GM10266 (cell line): ENCODE measurements at regions not wholly inside any gene's neighbourhood (a gene's known extent, or its start where the extent isn't known, plus 50 kb on each side); places are given as distances from the start of the nearest gene placed in this dataset.

ENCODE experiments used
- DNase-seq: peaks from one replicate; pipeline ENCODE4 v3.0.0; 2012; ENCODE audit errors: extremely low spot score
- CTCF ChIP-seq: IDR thresholded peaks from 2 replicates; pipeline ENCODE4 v1.5.1; 2012; ENCODE audit warnings: mild to moderate bottlenecking, low read depth; ENCODE audit not compliant: control insufficient read depth, insufficient read depth; ENCODE audit errors: missing control alignments

- DNase-seq = no peak
- no peak for TF ChIP-seq CTCF
Observed at GRCh38 chr13:80284290-80284689, 56.6 kb downstream of the SPRY2 start.

GRCh38 chr13:80278706-80279105, 62.2 kb downstream of the SPRY2 start:
- TF ChIP-seq CTCF = no peak
- DNase-seq = no peak

GRCh38 chr13:80276371-80277289, 64.3 kb downstream of the SPRY2 start:
- no peak for TF ChIP-seq CTCF
- DNase-seq = no peak

- no peak for TF ChIP-seq CTCF
Observed at GRCh38 chr13:80274643-80275042, 66.3 kb downstream of the SPRY2 start.

GRCh38 chr13:80273718-80274117, 67.2 kb downstream of the SPRY2 start:
- no peak for TF ChIP-seq CTCF

More at GRCh38 chr13:80274643-80275042, 66.3 kb downstream of the SPRY2 start:
- no peak for DNase-seq

GRCh38 chr13:80265348-80265747, 75.6 kb downstream of the SPRY2 start:
- DNase-seq = no peak
- no peak for TF ChIP-seq CTCF

More at GRCh38 chr13:80273718-80274117, 67.2 kb downstream of the SPRY2 start:
- DNase-seq = no peak
